Activated effector memory CD4-positive, alpha-beta T cell treated with anti-CD3 and anti-CD28 coated beads, Interleukin-2, amount 50 U/mL, for 16 hours (primary cell): ENCODE measurements at regions not wholly inside any gene's neighbourhood (a gene's known extent, or its start where the extent isn't known, plus 50 kb on each side); places are given as distances from the start of the nearest gene placed in this dataset.
A peak's percentile ranks its signal among the peaks of the same experiment; 100 is the strongest.

Experiments
- DNase-seq: peaks from one replicate; pipeline ENCODE4 v3.0.0-alpha.2; 2020

DNA sequence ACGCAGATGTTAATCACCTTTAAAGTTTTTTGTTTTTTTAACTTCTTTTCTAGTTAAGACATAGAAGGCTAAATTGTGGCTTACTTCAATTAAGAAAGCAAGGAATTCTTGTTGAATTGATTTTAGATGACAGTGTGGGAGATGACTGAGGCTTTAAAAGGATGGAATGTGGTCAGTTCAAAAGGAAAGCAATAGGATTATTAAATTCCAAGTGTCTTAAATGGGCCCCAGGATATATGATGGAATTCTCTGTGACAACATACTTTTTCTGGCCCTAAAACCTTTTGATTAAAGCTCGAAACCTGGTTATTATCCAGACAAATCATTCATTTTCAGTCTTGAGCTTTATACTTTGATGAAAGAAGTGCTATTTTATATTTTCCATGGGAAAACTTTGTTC, 179.0 kb upstream of the TMEFF2 start:
- no peak for DNase-seq

DNA sequence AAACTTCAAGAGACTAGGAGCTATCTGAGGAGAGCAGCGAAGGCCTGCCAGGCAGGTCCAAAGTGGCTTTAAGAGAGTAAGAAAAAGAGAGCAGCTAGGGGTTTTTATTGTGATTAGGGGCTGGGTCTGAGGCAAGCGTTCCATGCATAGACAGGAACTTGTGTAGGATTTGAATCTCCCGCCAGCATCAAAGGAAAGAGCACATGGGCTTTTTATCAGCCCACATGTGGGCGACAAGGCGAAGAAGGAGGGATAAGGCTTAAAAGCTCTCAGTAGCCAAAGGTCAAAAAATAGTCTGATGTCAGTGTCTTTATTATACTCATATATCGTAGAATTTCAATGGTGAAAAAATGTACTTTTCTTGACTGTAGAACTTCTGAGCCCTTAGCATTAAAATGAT, 178.5 kb upstream of the TMEFF2 start:
- DNase-seq, result no peak

DNA sequence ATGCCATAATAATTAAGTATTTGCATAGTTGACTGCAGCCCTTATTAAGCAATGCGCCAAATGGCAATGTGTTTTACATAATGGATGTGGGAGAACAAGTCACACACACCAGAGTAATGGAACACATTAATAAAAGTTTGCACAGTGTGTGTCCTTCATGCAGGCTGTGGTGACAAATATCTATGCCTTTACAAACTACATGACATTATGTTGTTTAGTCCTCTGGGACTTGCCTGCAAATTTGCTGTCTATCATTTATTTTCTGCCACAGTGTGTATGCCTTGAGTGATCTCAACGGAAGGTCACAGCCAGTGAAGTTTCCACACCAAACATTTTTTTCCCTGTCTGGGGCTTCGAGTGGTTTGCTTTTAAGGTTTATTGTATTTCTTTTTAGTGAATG, 175.2 kb upstream of the TMEFF2 start:
- no peak for DNase-seq

DNA sequence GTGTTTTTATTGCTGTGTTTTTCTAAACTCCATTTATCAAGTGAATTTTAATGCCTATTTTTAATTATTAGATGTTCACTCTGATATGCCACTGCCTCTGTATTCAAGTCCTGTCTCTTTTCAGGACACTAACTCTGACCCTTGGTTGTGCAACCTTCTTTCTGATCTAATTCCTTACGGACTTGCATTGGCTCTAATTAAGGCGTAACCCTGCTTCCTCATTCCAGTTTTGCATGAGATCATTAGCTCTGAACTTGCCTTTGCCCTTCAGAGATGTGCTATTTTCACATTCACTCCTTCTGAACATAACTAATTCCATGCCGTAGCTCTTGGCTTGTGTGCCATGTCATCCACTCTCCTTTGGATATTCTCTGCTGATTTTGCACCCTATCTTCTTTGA, 162.5 kb upstream of the TMEFF2 start:
- DNase-seq, result no peak

DNA sequence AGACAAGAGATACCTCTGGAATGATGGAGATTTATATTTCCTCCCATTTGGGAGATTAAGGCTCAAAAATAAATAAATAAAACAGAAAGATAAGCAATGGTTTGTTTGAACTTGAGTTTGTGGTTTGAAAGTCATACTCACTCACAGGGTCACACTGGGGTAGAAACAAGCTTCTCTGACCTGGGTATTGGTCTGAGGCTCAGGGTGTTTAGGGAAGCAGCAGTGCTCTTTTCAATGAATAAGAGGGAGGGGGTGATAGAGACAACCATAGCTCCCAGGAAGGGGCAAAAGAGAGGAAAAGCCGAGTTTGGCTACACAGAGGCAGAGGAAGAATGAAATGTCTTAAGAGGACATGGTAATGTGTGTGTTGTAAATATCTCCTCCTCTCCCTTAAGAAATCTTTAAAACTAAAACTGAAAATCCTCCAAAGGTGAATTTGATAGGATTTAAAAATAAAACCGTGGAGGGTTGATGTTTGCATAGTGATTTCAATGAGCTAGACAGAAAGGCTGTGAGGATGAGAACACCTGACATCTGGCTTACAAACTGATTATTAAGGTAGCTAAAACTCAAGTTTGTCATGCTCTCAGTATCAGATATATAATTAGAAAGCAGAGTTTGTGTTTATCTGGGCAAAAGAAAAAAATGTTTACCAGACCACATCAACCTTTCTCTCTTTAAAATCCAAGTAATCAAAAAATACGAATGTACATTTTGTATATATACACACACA, 159.9 kb upstream of the TMEFF2 start:
- DNase-seq, result no peak

DNA sequence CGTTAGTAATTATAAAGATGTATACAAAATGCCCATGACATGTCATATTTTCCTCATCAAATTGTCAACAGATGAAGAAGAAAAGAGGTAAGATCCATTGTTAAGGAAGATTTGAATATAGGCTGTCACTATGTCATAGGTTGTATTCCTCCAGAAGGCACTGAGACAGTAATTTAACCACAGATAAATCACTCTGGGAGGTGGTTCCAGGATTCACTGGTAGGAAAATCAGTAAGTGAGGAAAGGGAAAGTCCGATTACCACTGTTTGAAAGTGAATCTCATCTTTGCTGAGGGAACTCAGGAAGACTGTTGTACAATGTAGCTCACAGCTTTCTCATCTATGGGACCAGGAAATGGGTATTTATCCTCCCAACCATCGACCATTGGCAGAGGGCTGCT, 152.8 kb upstream of the TMEFF2 start:
- no peak for DNase-seq

DNA sequence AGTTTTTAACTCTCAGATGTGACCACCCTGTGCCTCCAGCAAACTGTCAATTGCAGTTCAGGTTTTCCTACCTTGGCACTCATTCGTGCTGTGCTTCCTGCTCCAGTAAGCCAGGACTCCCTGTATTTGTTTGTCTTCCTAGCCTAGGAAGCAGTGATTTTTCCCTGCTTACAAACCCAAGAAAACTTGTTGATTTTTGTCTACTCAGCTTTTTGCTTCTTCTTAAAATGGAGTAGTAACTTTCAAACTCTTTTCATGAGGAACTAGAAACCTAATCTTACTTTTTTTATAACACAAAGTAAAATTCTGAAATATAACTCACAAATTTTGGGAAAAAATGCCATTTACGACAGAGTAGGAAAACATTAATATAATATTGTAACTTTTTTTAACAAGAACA, 150.6 kb upstream of the TMEFF2 start:
- no peak for DNase-seq

DNA sequence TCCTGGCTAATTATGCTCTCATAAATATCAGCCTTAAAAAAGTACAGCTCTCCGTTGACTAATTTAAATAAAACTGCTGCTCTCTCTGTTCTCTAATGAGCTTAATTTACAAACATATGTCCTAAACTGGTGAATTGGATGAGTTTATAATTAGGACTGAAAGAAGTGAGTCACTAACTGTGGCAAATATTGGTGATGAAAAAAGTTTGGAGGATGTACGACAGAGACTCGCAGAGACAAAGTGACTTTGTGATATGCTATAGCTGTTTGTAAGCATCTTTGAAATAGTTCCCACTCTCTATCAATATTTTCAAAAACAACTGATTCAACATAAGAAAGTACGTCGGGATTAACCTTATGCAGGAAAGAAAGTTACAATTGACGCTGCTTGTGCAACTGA, 138.9 kb upstream of the TMEFF2 start:
- DNase-seq, result no peak

DNA sequence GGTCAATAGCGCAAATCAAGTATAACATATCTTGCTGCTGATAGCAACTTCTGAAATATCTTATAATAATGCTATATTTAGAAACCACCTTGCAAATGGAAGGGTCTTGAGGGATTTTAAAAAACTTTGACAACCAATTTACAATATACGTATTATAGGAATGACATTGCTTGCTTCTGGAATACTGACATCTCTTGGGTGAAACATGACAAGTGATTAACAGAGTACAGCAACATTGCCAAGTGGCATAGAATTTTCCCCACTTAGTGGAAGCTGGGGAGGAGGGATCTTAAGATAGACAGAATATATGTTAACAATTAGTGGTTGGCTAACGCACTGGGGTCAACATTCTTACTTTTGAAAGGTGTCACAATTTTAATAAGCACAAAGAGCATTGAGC, 133.6 kb upstream of the TMEFF2 start:
- no peak for DNase-seq

DNA sequence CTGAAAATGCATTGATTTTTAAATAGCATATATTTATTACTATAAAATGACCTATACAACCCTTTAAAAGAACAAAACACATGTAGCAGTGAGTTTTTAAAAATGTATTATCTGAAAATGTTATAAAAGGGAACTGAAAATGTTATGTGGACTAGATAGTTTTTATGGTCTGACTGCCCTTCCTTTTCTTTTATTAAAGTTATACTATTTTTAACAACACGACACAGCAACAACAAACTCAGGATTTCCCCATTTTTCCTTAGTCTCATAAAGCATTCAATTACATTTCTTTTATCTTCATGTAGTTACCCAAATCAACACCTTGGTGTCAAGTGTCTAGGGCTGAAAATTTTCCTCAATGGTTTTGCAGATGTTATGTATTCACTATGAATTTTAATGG, 132.8 kb upstream of the TMEFF2 start:
- no peak for DNase-seq

DNA sequence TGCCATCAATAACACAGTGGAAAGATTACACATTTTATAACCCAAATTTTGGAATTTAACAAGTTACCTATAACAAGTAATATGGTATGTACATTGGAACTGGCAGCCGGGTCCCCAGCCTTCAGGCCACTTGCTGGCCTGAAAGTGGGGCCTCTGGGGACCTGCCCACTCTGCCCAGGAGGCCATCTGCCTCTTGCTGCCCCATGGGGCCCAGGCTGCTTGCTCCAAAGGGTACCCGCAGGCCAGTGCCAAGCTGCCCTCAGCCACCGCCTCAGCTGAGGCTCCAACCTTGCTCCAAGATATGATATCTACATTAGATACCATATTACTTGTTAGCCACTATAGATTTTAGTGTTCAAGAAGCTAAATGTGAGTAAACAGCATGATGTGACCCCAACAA, 120.8 kb upstream of the TMEFF2 start:
- DNase-seq, result no peak

DNA sequence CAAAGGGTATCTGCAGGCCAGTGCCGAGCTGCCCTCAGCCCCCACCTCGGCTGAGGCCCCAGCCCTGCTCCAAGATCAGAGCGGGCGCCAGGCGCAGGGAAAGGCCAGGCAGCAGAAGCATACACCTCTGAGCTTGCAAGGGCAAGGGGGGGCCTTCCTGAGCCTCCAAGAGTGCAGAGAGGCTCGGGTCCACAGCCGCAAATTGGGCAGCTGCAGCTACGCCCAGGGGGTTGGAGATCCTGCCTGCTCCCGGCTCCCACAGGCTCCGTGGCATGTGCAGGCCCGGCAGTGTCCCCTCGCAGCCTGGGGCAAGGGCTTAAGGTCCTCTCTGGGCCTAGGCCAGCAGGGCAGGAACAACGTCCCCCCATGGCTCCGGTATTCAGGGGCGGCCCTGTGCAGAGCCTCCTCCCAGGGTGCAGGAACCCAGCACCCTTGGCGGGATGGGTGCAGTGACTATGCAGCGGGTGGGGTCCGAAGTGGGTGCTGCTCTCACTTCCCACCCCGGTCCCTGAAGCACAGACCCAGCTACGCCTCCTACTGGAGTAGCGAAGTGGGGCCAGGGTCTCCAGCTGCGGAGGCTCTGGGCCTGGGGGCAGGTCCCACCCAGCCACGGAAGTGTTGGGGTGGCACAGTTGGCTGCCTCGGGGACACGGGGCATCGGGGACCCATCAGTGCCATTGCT, 120.2 kb upstream of the TMEFF2 start:
- DNase-seq, result peak; percentile 61

DNA sequence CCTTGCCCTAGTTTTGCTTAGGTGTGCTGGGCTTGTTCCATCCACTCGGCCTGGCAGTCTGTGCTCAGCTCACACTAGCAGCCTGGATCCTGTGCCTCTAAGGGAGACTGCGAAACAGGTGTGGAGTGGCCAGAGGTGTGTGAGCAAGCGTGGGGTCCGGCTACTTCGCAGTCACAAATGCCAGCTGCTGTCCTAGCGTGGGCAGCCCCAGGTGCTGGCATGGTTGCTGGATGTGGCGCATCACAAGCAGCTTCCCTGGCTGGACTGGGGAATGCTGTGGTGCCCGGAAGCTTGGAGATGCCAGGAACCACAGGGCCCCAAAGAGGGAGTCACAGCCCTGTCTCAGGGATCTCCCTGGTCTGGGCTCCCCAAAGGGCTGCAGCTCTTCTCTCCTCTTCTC, 119.0 kb upstream of the TMEFF2 start:
- DNase-seq, result no peak

DNA sequence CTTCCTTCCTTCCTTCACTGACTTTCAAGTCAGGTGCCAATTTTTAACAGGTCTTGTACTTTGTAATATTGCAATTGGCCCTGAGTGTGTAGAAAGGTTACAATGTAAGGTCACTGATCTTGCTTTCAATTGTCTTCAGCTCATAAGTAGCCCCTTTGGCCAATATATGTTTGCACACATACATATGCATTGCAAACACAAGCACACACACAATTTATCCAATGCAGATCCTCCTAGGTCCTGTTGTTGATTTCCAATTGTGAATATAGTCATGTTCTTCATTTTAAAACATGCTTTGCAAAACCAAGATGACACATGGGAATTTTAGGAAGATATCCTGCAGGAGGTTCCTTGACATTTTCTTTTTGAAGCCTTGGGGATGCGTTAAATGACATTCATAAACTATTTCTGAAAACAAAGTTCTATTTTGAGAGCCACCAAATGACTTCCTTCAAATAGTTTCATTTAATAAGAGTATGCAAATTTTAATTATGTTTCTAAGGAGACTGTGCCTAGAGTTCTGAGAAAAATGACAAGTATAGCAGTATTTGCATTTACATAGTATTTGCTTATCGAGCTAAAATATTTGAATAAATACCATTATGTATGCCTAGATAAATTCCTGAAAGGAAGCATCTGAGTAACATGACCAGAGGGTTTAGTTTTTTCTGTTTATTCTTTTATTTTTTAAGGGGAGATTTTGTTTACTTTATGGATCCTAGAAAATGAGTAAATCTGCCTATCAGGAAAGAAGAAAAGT, 117.1 kb upstream of the TMEFF2 start:
- no peak for DNase-seq

DNA sequence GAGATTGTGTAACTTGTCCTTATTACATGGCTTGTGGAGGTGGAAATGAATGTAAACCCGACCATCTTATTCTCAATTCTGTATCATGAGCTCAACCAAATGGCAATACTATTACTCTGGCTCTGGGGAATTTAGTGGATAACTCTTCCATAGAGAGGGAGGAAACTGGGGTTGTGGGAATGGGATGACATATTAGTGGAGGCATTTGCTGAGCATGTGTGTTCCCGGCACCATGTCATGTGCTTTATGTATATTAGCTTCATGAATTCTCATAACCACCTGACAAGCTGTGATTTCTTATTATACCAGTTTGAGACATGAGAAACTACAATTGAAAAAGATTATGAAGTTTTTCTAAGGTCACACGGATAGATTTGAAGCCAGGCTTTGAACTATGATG, 112.8 kb upstream of the TMEFF2 start:
- DNase-seq, result no peak

DNA sequence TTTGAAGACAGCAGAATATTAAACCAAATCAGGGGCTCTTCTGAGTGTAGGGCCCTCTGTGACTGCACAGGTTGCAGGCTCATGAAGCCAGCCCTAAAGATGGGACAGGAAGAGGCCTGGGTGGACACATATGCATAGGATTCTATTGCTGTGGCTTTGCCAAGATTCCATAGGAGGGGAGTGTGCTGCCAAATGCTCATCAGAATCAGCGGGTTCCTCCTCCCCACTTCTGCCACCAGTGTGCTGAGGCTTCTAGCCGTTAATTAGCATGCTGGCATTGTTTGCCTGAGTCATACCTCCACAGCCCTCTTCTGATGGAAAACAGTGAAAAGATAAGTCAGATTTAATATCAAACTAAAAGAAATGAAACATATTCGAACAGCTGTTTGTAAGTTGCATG, 103.9 kb upstream of the TMEFF2 start:
- DNase-seq, result no peak

DNA sequence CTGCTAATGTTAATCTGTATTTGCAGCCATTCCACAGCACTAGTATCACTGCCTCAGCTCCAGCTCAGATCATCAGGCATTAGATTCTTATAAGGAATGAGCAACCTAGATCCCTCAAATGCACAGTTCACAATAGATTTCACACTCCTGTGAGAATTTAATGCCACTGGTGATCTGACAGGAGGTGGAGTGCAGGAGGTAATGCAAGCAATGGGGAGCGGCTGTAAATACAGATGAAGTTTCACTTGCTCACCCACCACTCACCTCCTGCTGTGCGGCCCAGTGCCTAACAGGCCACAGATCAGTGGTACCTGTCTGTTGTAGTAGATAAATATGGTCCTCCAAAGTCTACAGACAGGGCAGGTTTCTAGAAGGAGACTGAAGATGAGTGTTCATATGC, 97.7 kb upstream of the TMEFF2 start:
- DNase-seq, result no peak

DNA sequence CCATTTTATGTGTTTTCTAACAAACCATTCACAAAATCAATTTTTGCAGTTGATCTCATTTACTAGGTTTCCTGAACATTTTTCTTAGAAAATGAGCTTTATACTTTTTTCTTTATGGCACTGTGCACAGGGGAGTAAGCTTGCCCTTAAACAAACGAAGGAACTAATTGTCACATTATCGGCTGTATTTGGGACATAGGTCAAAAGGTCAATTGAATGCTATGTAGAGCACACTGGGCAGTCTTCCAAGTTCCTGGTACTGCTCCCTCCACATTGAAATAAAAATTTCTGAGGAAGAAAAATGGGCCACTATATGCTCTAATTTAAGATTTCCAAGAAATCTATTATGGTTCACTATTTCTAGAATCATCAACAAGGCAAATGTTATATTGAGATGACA, 93.6 kb upstream of the TMEFF2 start:
- no peak for DNase-seq

DNA sequence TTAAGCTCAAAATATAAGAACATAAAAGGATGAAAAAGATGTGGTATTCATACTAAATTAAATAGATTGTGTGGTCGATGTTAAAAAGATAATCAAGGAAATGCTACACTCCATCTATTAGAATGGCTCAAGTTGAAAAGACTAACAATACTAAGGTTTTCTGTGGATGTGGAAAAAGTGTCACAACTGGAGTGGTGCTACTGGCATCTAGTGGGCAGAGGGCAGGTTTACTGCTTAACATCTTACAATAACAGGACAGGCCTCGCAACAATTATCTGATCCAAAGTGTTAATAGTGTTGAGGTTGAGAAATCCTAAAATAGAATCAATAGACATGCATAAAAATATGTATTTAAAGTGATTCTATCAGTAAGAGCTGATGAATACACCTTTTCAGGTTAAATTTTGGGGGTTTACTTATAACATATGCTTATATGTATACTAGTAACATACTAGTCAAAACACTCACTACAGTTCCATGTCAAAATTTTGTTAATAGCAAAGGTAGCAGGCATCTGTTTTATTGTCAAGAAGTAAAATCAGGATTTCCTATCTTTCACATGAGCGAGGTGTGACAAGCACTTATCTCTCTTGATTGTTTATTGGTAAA, 91.5 kb upstream of the TMEFF2 start:
- DNase-seq, result no peak

DNA sequence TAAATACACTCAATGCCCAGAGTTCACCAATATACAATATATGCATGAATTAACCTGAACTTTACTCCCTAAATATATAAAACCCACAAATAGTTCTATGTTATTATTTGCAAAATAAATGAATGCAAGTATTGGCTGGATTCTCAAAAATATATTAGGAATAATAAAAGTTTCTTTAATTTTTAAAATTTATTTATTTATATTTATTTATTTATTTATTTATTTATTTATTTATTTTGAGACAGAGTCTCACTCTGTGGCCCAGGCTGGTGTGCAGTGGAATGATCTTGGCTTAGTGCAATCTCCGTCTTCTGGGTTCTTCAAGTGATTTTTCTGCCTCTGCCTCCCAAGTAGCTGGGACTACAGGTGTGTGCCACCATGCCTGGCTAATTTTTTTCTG, 88.7 kb upstream of the TMEFF2 start:
- no peak for DNase-seq

DNA sequence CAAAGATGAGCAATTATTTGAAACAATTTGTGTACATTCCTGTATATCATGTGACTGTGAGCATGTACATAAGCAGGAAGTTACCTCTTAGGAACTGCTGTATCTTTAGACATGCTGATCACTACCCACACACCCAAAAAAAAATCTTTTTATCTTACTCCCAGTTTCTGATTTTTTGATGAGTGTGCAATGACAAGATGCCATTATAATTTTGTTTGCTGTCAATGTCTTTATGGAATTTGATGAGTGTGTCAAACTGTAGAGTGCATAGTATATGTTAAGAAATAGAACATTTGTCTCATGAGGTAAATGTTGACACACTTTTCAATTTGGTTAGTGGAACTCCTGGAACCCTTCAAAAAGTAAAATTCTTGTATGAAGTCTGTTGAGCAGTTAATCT, 84.0 kb upstream of the TMEFF2 start:
- DNase-seq, result no peak

DNA sequence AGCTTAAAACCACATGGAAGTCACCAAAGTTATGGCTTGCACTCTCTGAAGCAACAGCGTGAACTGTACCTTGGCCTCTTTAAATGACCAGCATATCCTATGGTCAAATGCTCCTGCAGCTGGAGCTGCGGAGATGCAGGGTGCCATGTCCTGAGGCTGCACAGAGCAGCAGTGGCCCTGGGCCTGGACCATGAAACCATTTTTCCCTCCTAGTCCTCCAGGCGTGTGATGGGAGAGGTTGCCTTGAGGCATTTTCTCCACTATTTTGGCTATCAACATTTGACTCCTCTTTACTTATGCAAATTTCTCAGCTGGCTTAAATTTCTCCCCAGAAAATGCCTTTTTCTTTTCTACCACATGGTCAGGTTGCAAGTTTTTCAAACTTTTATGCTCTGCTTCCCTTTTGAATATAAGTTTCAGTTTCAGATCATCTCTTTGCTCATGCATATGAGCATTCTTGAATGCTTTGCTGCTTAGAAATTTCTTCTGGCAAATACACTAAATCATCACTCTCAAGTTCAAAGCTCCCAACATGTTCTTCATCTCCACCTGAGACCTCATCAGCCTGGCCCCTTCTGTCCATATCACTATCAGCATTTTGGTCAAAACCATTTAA, 82.9 kb upstream of the TMEFF2 start:
- DNase-seq, result no peak

DNA sequence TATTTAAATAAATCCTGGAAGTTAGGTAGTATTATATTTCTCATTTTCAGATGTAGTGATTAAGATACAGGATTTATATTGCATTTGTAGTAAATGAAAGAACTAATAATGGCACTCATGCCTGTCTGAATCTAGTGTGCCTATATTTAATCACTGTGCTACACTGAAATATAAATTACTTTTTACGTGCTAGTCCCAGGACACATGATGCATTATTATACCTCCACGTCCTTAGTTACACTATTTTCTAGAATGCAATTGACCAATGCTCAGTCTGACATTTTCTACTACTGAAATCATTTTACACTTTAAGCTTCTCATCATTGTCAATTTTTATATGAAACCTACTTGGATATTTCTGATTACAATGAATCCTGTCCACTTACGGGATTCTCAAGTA, 80.9 kb upstream of the TMEFF2 start:
- DNase-seq, result no peak
